ENCODE measurements at regions not wholly inside any gene's neighbourhood (a gene's known extent, or its start where the extent isn't known, plus 50 kb on each side); places are given as distances from the start of the nearest gene placed in this dataset.

- TF ChIP-seq CTCF (conservative IDR thresholded peaks at IDR 0.05; ENCODE audit: low read depth, low read length) (no peak), EZH2 (IDR thresholded peaks at IDR 0.05; ENCODE audit: borderline replicate concordance, low read depth, low read length, poor library complexity, severe bottlenecking) (no peak)
These were observed 412.7 kb downstream of the EFNA5 start for GRCh38 chr5:107257885-107258520.

Data from A673 (cell line).